NCI-H2029 (cell line): ENCODE measurements at regions not wholly inside any gene's neighbourhood (a gene's known extent, or its start where the extent isn't known, plus 50 kb on each side); places are given as distances from the start of the nearest gene placed in this dataset.

Experiments
- DNase-seq: peaks from one replicate; lab custom pipeline; 2025; lab: John Stamatoyannopoulos, UW

- no peak for DNase-seq
Observed at GRCh38 chr6:143594647-143595046, 83.1 kb upstream of the PHACTR2 start.

DNA sequence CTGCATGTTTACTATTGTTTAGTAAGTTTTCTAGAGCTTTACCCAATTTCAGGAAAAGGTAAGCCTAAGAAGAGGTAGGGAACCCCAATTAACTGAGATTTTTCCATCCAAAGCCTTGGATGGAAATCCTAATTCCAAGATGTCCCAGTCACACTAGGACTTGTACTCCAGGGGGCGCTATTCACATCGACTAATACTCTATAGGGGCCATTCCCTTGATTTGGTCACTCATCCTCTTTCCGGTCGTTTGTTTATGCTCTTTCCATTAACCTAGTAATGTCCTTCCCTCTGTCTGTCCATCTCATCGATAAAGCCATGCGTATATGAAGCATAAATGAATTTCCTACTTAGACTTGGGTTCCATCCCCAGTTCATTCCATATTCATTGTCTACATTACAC, 80.8 kb upstream of the FUCA2 start:
- no peak for DNase-seq

DNA sequence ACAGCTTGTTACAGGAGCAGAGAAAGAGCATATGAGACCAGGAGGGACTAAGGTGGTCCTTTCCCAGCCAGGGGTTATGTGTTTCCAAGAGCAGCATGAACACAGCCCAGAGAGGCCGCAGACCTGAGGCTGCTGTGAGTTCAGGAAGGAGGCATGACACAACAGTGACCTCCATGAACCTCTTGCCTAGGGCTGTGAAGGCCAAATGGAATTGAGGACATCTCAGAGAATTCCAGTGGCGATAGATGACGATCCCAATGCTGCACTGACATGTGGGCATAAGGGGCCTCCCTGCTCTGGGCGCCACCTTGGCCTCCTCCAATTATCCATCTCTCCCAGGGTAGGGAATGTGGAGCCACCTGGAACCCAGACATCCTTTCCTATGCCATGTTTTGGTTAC, 79.9 kb upstream of the FUCA2 start:
- no peak for DNase-seq

GRCh38 chr6:143589162-143589561, 77.6 kb upstream of the FUCA2 start:
- no peak for DNase-seq

DNA sequence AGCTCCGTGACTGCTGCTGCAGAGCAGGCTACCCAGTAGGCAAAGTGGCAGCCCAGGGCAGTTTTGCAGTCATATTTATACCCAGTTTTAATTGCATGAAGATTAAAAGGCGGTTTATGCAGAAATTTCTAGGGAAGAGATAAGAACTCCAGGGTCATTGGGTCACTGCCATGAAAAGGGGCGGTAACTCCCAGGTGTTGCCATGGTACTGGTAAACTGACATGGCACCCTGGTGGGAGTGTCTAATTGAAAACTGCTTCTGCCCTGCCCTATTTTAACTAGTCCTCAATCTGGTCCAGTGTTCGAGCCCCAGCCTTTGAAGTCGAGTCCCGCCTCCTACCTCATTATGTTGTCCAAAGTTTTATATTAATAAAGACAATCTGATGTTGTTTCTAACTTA, 75.0 kb upstream of the FUCA2 start:
- DNase-seq: no peak

DNA sequence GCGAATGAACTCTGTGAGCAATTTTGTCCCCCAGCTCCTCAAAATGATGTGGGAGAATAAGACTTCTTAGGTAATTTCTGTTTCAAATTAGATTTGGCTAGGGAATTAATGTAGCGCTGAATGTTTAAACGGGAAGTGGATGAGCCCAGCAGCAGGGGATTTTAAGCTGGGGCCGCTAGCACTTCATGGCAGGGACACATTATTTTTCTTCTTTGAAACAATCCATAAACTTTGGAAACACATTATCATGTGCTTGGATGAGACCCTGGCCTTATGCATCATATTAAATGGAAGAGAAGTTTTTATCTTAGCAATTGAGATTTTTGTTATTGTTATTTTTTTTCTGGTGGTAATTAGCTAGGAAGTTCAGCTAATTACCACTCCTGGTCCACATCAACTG, 74.2 kb upstream of the FUCA2 start:
- DNase-seq: no peak

DNA sequence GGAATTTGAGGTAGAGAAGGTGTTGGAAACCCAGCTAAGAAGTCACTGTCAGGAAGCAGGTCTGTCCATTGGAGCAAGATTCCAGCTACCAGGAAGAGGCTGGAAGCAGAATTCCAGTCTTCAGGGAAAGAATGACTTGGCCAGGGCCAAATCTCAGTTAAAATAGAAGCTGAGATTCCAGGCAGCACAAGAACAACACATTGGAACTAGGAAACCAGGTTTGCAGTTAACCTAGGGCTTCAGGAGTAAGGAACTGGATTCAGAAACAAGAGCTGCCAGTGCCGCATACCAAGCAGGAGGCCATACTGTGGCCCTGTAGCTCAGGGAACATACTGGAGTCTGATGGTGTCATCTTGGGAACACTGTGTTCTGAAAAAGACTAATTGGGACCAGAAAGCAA, 73.7 kb upstream of the FUCA2 start:
- no peak for DNase-seq

- DNase-seq: no peak
Observed at GRCh38 chr6:143583542-143584327, 72.2 kb upstream of the FUCA2 start.

- no peak for DNase-seq
Observed at GRCh38 chr6:143581835-143582480, 70.4 kb upstream of the FUCA2 start.

DNA sequence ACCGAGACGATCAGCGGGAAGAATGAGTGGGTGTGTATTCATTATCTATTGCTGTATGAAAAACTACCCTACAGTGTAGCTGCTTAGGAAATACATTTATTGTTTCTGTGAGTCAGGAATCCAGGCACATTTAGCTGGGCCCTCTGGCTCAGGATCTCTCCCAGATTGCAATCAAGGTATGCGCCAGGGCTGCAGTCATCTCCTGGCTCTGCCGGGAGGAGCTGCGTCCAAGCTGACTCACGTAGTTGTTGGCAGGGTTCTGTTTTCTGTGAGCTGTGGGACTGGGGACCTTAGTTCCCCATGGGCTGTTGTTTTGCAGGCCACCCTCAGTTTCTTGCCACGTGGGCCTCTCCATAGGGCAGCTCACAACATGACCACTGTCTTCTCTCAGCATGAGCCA, 68.2 kb upstream of the FUCA2 start:
- DNase-seq: no peak

GRCh38 chr6:143578054-143578453, 66.5 kb upstream of the FUCA2 start:
- DNase-seq: no peak

DNA sequence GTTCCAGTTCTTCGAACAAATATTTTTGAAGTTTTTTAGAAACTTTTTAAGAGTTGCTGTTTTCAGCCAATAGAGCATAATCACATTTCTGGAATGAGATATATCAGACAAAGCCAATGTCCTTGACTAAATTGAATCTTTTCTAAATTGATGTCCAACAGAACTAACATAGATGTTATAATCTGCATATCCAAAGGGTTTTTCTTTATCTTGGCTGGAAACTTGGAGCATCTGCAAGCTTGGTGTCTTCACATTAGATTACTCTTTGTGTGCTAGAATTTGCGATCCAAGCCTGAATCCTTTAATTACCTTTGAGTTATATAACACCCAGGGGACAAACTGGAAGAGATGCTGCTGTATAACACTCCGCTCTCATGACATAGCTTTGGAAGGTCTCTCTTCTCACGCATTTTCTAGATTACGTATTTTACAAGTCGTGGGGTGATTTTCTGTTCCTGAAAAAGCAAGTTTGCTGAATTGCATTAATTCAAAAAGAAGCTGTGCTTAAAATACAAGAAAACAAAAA, 64.4 kb upstream of the FUCA2 start:
- no peak for DNase-seq

GRCh38 chr6:143575440-143575839, 63.9 kb upstream of the FUCA2 start:
- peak; percentile 10 for DNase-seq

DNA sequence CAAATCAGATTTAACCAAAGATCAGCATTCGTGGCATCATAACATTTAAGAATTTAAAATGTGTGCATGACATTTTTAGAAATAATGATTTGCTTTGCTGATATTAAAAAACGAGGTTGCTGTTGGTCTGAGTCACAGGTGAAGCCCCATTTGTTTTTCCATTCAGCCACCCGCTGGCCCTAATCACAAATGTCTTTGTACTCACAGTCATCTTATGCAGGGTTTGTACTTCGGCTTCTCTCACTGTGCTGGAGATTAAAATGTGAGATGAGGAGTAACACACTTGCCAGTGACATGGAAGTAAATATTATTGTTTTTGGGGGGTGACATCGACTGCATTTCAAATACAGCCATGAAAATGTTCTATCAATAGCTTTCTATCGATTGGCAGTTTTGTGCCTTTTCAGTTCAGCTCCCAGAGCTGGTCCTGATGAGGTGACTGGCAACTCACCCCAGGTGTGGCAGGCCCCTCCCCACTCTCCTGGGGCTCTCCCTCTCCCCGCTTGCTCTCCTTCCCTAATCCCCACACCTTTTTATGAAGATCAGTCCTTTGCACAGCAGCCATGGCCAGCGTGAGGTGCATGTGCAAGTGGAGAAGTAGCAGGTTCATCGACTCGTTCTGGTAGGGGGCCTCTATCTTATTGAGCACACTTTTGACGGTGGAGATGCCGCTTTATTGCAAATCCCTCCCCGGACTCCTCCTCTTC, 58.8 kb upstream of the FUCA2 start:
- DNase-seq: no peak

DNA sequence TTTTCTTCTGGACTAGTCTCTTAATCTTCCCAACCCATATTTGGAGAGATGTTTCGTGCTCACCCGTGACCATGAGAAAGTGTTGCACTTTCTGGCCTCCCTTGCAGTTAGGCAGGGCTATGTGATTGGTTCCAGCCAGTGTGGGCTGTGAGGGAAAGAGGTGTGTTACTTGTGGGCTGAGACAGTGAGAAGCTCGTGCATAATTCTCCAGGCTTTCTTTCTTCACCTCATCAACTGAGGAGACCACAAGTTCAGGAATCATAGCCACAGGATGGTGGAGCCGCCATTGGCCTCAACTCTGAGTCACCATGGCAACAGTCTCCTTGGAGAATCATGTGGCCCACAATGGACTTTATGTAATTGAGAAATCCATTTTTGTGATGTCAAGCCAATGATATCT, 57.5 kb upstream of the FUCA2 start:
- DNase-seq: no peak

- no peak for DNase-seq
Observed at GRCh38 chr6:143564484-143565017, 53.0 kb upstream of the FUCA2 start.

- no peak for DNase-seq
Observed at GRCh38 chr6:143562143-143562542, 50.6 kb upstream of the FUCA2 start.
